Lower leg skin (tissue), 3 donors: ENCODE measurements at regions not wholly inside any gene's neighbourhood (a gene's known extent, or its start where the extent isn't known, plus 50 kb on each side); places are given as distances from the start of the nearest gene placed in this dataset.

ENCODE experiments used
- CTCF ChIP-seq, 3 donors: fragments of 450-650 bp; IDR thresholded peaks; one replicate each; pipeline ENCODE4 v1.5.1; 2016; ENCODE audit warnings: antibody characterized with exemption in 3 of 3, mild to moderate bottlenecking in 3 of 3, moderate library complexity in 2 of 3
- POLR2A ChIP-seq, 2 donors: fragments of 450-650 bp; IDR thresholded peaks; one replicate each; pipeline ENCODE4 v1.6.1; 2016 to 2017; ENCODE audit warnings: antibody characterized with exemption in 2 of 2, mild to moderate bottlenecking in 1 of 2, moderate library complexity in 1 of 2

- no peak for TF ChIP-seq CTCF (IDR thresholded peaks at IDR 0.05)
- no peak for TF ChIP-seq POLR2A (IDR thresholded peaks at IDR 0.05)
Observed at GRCh38 chr2:228768818-228769217, 502.3 kb downstream of the PID1 start.
